ENCODE measurements at regions not wholly inside any gene's neighbourhood (a gene's known extent, or its start where the extent isn't known, plus 50 kb on each side); places are given as distances from the start of the nearest gene placed in this dataset.

- WGBS (ENCODE audit: insufficient coverage, low coverage, missing lambda C conversion rate), result 5% methylated on average over 2 of the region's 2 CpGs
- H3K36me3 ChIP-seq (ENCODE audit: control insufficient read depth, insufficient read depth, low read length), result no peaks in the 10 kb centered on the region
- H3K27ac ChIP-seq (ENCODE audit: extremely low read depth, low read depth, low read length), result peak overlapping the region; percentile 86; the same call in 1 of the 3 replicates
- 0 out of 5 replicates have a peak, but pooled peaks cover 0 to 5% of the 10 kb centered on the region in 2 experiments for H3K27me3 ChIP-seq (ENCODE audit: control insufficient read depth in 2 of 2, insufficient read depth in 2 of 2, low read length in 2 of 2)
- H3K4me1 ChIP-seq (replicated peaks in 1 of 2; ENCODE audit: control insufficient read depth in 2 of 2, insufficient read depth in 2 of 2, low read length in 2 of 2), result peaks cover 16 to 37% of the 10 kb centered on the region in 2 experiments
- CTCF ChIA-PET (ENCODE audit: low intra/inter-chr PET ratio), result interaction anchor here (1.0 kb wide), 1 partner anchor 208 kb away, joined by 4 read pairs; no protein-coding TSS in a partner anchor
- no TSS peak for BruUV-seq (replicated peaks)
- intact Hi-C loops (cut with micrococcal nuclease) (loop anchor here (2.0 to 10.0 kb wide), 7 partner anchors 55 to 1055 kb away; partner anchors contain the start of genes DCP2 and REEP5), in situ Hi-C loops (cut with MboI) (loop anchor here (5.0 kb wide), 1 partner anchor 203 kb away; no protein-coding TSS in a partner anchor)
- POLR2A ChIA-PET, result interaction anchor here (0.7 kb wide), 2 partner anchors 54 to 79 kb away, joined by 3 to 4 read pairs; no protein-coding TSS in a partner anchor
- ATAC-seq, result peak; percentile 49
- H3K4me3 ChIP-seq, result no peak overlapping the region
- H3K9me3 ChIP-seq (replicated peaks; ENCODE audit: control insufficient read depth, insufficient read depth, low read depth, low read length), result no peaks in the 10 kb centered on the region
- FAIRE-seq, result no peak
- no peaks in the 10 kb centered on the region for H3K9me1 ChIP-seq (ENCODE audit: control insufficient read depth, insufficient read depth, low read length)
- peak in 2 of 4 experiments; percentile 55 to 75 for DNase-seq (ENCODE audit: extremely low read depth in 1 of 4, low spot score in 3 of 4)
- no peak overlapping the region for H3K9ac ChIP-seq (ENCODE audit: insufficient read depth in 1 of 2, low read depth in 2 of 2, low read length in 2 of 2)
- H3K79me2 ChIP-seq (ENCODE audit: control insufficient read depth, insufficient read depth, low read length), result no peaks in the 10 kb centered on the region
- no peaks in the 10 kb centered on the region for H4K20me1 ChIP-seq (replicated peaks; ENCODE audit: control insufficient read depth, insufficient read depth, low read length)
- 0 out of 2 replicates have a peak overlapping the region, but pooled peaks have one; percentile 22 for H2AFZ ChIP-seq (ENCODE audit: low read depth, low read length)
- H3K4me2 ChIP-seq (ENCODE audit: insufficient read depth, low read length), result peak overlapping the region; percentile 53; the same call in 1 of the 2 replicates
- no peak for TF ChIP-seq ZBTB7A (IDR thresholded peaks at IDR 0.05; ENCODE audit: borderline replicate concordance, control insufficient read depth, low read depth, low read length)
- TF ChIP-seq NFIX (CRISPR knock-in tag; IDR thresholded peaks at IDR 0.05; ENCODE audit: low read depth), result no peak
- no peak for TF ChIP-seq KAT7 (CRISPR knock-in tag; IDR thresholded peaks at IDR 0.05; ENCODE audit: borderline replicate concordance)
- TF ChIP-seq ZNF239 (CRISPR knock-in tag; IDR thresholded peaks at IDR 0.05), result 0 out of 2 replicates have a peak, but pooled peaks have one; percentile 8
- TF ChIP-seq ZNF589 (CRISPR knock-in tag; IDR thresholded peaks at IDR 0.05; ENCODE audit: low read depth), result peak; percentile 76; the same call in 1 of the 2 replicates
- TF ChIP-seq HDGF (IDR thresholded peaks at IDR 0.05), result no peak
- TF ChIP-seq, protein P1, sequence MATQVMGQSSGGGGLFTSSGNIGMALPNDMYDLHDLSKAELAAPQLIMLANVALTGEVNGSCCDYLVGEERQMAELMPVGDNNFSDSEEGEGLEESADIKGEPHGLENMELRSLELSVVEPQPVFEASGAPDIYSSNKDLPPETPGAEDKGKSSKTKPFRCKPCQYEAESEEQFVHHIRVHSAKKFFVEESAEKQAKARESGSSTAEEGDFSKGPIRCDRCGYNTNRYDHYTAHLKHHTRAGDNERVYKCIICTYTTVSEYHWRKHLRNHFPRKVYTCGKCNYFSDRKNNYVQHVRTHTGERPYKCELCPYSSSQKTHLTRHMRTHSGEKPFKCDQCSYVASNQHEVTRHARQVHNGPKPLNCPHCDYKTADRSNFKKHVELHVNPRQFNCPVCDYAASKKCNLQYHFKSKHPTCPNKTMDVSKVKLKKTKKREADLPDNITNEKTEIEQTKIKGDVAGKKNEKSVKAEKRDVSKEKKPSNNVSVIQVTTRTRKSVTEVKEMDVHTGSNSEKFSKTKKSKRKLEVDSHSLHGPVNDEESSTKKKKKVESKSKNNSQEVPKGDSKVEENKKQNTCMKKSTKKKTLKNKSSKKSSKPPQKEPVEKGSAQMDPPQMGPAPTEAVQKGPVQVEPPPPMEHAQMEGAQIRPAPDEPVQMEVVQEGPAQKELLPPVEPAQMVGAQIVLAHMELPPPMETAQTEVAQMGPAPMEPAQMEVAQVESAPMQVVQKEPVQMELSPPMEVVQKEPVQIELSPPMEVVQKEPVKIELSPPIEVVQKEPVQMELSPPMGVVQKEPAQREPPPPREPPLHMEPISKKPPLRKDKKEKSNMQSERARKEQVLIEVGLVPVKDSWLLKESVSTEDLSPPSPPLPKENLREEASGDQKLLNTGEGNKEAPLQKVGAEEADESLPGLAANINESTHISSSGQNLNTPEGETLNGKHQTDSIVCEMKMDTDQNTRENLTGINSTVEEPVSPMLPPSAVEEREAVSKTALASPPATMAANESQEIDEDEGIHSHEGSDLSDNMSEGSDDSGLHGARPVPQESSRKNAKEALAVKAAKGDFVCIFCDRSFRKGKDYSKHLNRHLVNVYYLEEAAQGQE (IDR thresholded peaks at IDR 0.05; ENCODE audit: borderline replicate concordance), result no peak
- TF ChIP-seq, protein P1 (CRISPR knock-in tag; IDR thresholded peaks at IDR 0.05; ENCODE audit: low read depth), result no peak
- TF ChIP-seq TBL1XR1 (IDR thresholded peaks at IDR 0.05; ENCODE audit: low read length in 2 of 2), result peak; percentile 71 to 96; a peak in 3 of 4 replicates
- TF ChIP-seq ZBTB34 (CRISPR knock-in tag; IDR thresholded peaks at IDR 0.05), result no peak
- no peak for TF ChIP-seq RBM15 (IDR thresholded peaks at IDR 0.05; ENCODE audit: insufficient read depth, low read length)
These were observed 130.6 kb upstream of the EPB41L4A start for GRCh38 chr5:112549605-112550166.
